ENCODE measurements at regions not wholly inside any gene's neighbourhood (a gene's known extent, or its start where the extent isn't known, plus 50 kb on each side); places are given as distances from the start of the nearest gene placed in this dataset.

GRCh38 chr5:176742246-176743105, 67.9 kb upstream of the UNC5A start:
- no peak for TF ChIP-seq HDGF (IDR thresholded peaks at IDR 0.05; ENCODE audit: borderline replicate concordance)
- TF ChIP-seq L3MBTL2 (conservative IDR thresholded peaks at IDR 0.05) = no peak
- TF ChIP-seq BHLHE40 (IDR thresholded peaks at IDR 0.05; ENCODE audit: borderline replicate concordance) = no peak
- no peak for TF ChIP-seq FOXK2 (IDR thresholded peaks at IDR 0.05)
- TF ChIP-seq CTBP1 (IDR thresholded peaks at IDR 0.05; ENCODE audit: borderline replicate concordance) = no peak
- no peak for TF ChIP-seq TARDBP (IDR thresholded peaks at IDR 0.05)
- no peak for TF ChIP-seq ELF4 (IDR thresholded peaks at IDR 0.05)
- TF ChIP-seq SP1 (IDR thresholded peaks at IDR 0.05) = no peak
- no peak for TF ChIP-seq FOXA1 (IDR thresholded peaks at IDR 0.05)
- no peak for TF ChIP-seq LEF1 (IDR thresholded peaks at IDR 0.05; ENCODE audit: borderline replicate concordance)
- TF ChIP-seq ARNT (IDR thresholded peaks at IDR 0.05) = no peak
- no peak for TF ChIP-seq SUZ12 (IDR thresholded peaks at IDR 0.05)

All from HEK293T (cell line).